Osteocyte (in vitro differentiated cells): ENCODE measurements at regions not wholly inside any gene's neighbourhood (a gene's known extent, or its start where the extent isn't known, plus 50 kb on each side); places are given as distances from the start of the nearest gene placed in this dataset.

Source experiments
- DNase-seq: peaks from one replicate; pipeline ENCODE4 v3.0.0; 2021; ENCODE audit warnings: mixed read lengths; ENCODE audit not compliant: unreplicated experiment; ENCODE audit errors: extremely low spot score
- H3K27ac Mint-ChIP-seq: one replicate; pipeline ENCODE4 v1.8.0; 2021; ENCODE audit warnings: mild to moderate bottlenecking, mixed read lengths; ENCODE audit not compliant: unreplicated experiment
- H3K27me3 Mint-ChIP-seq: one replicate; pipeline ENCODE4 v1.8.0; 2021; ENCODE audit warnings: mixed read lengths; ENCODE audit not compliant: unreplicated experiment
- H3K36me3 Mint-ChIP-seq: one replicate; pipeline ENCODE4 v1.8.0; 2021; ENCODE audit warnings: mixed read lengths; ENCODE audit not compliant: unreplicated experiment
- H3K4me1 Mint-ChIP-seq: one replicate; pipeline ENCODE4 v1.8.0; 2021; ENCODE audit warnings: mixed read lengths; ENCODE audit not compliant: unreplicated experiment
- H3K4me3 Mint-ChIP-seq: one replicate; pipeline ENCODE4 v1.8.0; 2021; ENCODE audit warnings: mild to moderate bottlenecking, moderate library complexity, mixed read lengths; ENCODE audit not compliant: unreplicated experiment
- H3K9me3 Mint-ChIP-seq: one replicate; pipeline ENCODE4 v1.8.0; 2021; ENCODE audit warnings: mixed read lengths; ENCODE audit not compliant: unreplicated experiment
- CTCF ChIP-seq: fragments of 200-600 bp; sonication (generic); IDR thresholded peaks from 2 replicates; pipeline ENCODE4 v1.5.0; 2021; ENCODE audit warnings: antibody characterized with exemption, mild to moderate bottlenecking, moderate library complexity

GRCh38 chr4:111985426-111985825 is 159.8 kb upstream of the FAM241A start:
- DNase-seq = no peak
- H3K27me3 Mint-ChIP-seq = peaks cover 6% of the 10 kb centered on the region
- no peaks in the 10 kb centered on the region for H3K9me3 Mint-ChIP-seq
- no peaks in the 10 kb centered on the region for H3K4me1 Mint-ChIP-seq
- no peak for TF ChIP-seq CTCF
- no peak overlapping the region for H3K4me3 Mint-ChIP-seq
- H3K27ac Mint-ChIP-seq = no peak overlapping the region
- no peaks in the 10 kb centered on the region for H3K36me3 Mint-ChIP-seq

- H3K36me3 Mint-ChIP-seq = no peaks in the 10 kb centered on the region
- no peaks in the 10 kb centered on the region for H3K9me3 Mint-ChIP-seq
- H3K27me3 Mint-ChIP-seq = peaks cover 5% of the 10 kb centered on the region
- no peak for DNase-seq
- H3K27ac Mint-ChIP-seq = no peak overlapping the region
- no peak overlapping the region for H3K4me3 Mint-ChIP-seq
- no peak for TF ChIP-seq CTCF
- no peaks in the 10 kb centered on the region for H3K4me1 Mint-ChIP-seq
Measured at GRCh38 chr4:111986095-111986494, 159.2 kb upstream of the FAM241A start.

GRCh38 chr4:111988514-111988913 is 156.7 kb upstream of the FAM241A start:
- no peak for DNase-seq
- TF ChIP-seq CTCF = no peak
- Mint-ChIP-seq H3K36me3 (no peaks in the 10 kb centered on the region), H3K27me3 (peaks cover 5% of the 10 kb centered on the region), H3K9me3 (no peaks in the 10 kb centered on the region), H3K4me1 (no peaks in the 10 kb centered on the region), H3K27ac (no peak overlapping the region), H3K4me3 (no peak overlapping the region)

- Mint-ChIP-seq H3K4me3 (no peak overlapping the region), H3K4me1 (no peaks in the 10 kb centered on the region), H3K9me3 (no peaks in the 10 kb centered on the region), H3K27me3 (peaks cover 5% of the 10 kb centered on the region), H3K27ac (no peak overlapping the region), H3K36me3 (no peaks in the 10 kb centered on the region)
- DNase-seq = no peak
- TF ChIP-seq CTCF = no peak
Measured at GRCh38 chr4:111989817-111990216, 155.4 kb upstream of the FAM241A start.

GRCh38 chr4:111991163-111991562 is 154.1 kb upstream of the FAM241A start:
- no peak for DNase-seq
- Mint-ChIP-seq H3K4me1 (no peaks in the 10 kb centered on the region), H3K4me3 (no peak overlapping the region), H3K36me3 (no peaks in the 10 kb centered on the region), H3K27ac (no peak overlapping the region), H3K9me3 (no peaks in the 10 kb centered on the region), H3K27me3 (peaks cover under 1% of the 10 kb centered on the region)
- no peak for TF ChIP-seq CTCF
